OCI-LY1 (cell line): ENCODE measurements at regions not wholly inside any gene's neighbourhood (a gene's known extent, or its start where the extent isn't known, plus 50 kb on each side); places are given as distances from the start of the nearest gene placed in this dataset.

Experiments
- CTCF ChIP-seq: fragments of 200-600 bp; sonication (generic), shearing (Covaris generic); IDR thresholded peaks from 2 replicates; pipeline ENCODE4 v1.5.1; 2017; ENCODE audit warnings: mild to moderate bottlenecking, antibody characterized with exemption, low read length, moderate library complexity, mixed read lengths
- EZH2 ChIP-seq: fragments of 200-600 bp; sonication (generic), shearing (Covaris generic); IDR thresholded peaks from 2 replicates; pipeline ENCODE4 v1.8.0; 2017; ENCODE audit warnings: borderline replicate concordance, mixed run types, mild to moderate bottlenecking, antibody characterized with exemption, low read length, moderate library complexity, mixed read lengths

DNA sequence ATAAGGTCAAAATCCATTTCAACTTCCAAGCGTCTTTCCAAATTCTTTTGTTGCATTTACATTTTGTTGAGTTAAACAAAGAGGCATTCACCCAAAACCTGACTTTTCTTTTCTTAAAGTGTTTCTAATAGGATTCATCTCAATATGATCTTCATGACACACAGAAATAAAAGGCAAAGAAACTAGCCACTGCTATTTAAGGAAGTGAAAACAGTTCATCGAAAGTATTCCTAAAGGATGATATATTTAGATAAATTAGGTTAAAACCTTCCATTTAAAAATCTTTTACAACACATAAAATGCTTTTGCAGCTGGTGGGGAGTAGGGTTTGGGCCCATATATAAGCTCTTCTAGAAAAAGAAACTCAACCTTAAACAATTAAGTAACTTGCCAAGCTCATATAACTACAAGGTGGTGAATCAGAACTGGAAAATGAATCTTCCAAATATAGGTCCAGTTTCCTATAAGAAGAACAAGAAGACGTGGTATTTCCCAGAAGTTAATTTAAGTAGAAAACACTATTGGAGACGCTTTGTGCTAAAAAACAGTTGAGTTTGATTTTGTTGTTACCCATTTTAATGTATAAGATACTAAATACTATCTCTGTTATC lies 336.0 kb upstream of the HNRNPA3 start:
- TF ChIP-seq CTCF (no peak), EZH2 (no peak)
